HCEC 1CT (cell line): ENCODE measurements at regions not wholly inside any gene's neighbourhood (a gene's known extent, or its start where the extent isn't known, plus 50 kb on each side); places are given as distances from the start of the nearest gene placed in this dataset.

Experiments used
- DNase-seq: peaks from one replicate; pipeline ENCODE4 v3.0.0-alpha.2; 2017

DNA sequence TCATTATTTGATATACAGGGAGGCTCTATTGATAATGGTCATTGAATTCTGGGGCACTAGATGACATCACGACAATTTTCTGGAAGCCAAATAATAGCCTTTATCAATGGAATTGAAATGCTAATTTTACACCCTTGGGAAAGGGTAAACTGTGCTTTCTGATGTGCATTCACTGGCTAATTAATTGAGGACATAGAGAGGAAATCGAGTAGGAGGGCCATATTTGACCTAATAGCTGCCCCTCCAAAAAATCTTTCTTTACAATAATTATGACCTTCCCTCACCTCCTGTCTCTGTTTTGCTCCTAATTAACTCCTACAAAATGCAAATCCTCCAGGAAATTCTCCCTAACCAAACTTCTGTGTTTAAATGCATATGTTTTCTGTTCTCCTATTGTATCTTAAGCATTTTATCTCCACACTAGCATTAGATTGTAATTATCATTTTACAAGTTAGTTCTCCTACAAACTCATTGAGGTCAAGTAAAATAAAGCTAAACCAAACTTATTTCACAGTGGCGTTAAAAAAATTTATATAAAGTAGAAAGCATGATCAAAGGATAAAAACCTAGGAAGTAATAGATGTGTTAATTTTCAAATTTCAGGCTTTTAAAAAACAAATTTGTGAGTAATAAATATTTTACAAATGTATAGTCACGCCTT is 1414.0 kb upstream of the AGA start:
- DNase-seq = no peak

DNA sequence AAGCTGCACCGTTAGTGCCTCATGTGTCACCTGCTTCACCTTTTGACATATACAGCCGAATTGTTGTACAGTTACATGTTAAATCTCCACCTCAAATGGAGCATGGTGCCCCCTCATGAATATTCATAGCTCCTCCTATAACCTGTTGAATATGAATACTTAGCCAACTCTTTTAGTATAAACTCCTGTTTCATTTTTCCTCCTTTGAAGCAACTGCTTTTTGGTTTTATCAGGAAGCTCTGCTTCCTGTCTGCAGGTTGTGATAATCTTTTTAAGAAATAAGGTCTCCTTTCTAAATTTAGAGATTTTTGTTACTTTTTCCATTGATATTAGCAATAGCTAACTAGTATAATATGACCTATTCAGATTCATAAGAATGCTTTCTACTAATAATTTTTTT is 1429.2 kb upstream of the AGA start:
- DNase-seq = no peak

DNA sequence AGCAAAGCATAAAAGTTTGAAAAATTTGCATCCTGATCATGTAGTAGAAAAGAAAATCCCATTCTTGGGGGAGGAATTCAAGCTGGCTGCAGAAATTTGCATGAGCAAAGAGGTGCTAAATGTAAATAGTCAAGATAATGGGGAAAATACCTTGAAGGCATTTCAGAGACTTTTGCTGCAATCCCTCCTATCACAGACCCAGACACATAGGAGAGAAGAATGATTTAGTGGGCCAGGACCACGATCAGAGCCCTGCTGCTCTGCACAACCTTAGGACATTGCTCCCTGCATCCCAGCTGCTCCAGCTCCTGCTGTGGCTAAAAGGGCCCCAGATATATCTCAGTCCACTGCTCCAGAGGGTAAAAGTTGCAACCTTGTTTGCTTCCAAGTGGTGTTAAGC is 1439.7 kb upstream of the AGA start:
- DNase-seq = no peak

DNA sequence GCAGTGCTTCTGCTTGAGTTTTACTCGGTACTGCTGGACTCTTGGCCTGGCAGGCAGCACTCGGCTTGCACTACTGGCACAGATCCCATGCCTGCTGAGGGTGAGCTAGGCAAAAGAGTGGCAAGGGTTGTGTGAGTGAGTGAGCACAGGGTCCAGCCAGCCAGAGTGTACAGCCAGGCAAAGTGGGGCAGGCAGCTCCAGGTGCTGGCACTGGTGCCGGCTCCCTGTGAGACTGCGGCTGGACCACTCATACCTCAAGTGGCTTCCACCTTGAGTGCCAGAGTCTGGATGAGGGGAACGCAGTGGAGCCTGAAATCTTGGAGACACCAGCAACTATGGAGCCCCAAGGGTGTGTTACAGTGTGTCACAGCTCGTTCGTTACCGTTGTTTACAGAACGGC is 1451.9 kb upstream of the AGA start:
- DNase-seq = no peak

DNA sequence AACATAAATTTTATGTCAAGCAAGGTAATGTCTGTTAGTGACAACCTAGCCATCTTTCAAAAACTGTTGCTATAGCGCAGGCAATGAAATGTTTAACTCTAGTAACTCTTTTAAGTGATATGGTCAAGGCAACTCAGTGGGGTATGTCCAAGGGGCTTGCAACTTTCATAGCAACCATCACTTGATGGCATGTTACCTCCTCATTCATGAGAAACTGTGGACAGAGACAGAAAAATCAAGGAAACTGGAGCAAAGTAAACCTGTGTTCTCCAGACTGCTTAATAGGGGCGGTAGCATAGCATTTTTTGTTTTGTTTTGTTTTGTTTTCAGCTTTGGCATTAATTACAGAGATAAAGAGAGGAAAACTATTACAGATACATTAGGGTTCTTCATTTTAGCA is 1456.8 kb upstream of the AGA start:
- DNase-seq = no peak

DNA sequence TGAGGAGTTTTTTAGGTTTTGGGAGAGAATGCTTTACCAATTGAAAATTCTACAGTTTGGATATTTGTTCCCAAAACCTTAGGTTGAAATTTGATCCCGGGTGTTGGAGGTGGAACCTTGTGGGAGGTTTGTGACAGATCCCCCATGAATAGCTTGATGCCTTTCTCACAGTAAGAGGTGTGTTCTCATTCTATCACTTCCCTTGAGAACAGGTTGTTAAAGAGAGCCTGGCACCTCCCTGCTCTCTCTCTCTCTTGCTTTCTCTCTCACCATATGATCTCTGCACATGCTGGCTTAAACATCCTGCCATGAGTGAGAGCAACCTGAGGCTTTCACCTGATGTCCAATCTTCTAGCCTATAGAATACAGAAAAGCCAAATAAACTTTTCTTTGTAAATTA is 1475.5 kb upstream of the AGA start:
- no peak for DNase-seq

DNA sequence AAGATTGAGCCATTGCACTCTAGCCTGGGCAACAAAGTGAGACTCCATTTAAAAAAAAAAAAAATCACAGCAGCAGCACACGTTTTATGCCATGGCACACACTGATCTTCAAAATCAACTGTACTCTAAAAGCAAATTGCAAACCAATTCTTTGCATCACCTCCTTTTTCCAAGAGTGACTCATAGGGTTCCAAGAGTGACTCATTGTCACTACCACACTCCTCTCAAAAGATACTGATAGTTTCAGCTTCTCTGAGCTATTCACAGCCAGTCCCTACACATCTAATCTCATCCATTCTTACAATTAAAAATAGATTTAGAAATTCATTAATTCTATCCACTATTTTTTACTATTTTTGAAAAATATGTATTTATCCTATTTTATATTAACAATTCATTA is 1494.9 kb upstream of the AGA start:
- no peak for DNase-seq

DNA sequence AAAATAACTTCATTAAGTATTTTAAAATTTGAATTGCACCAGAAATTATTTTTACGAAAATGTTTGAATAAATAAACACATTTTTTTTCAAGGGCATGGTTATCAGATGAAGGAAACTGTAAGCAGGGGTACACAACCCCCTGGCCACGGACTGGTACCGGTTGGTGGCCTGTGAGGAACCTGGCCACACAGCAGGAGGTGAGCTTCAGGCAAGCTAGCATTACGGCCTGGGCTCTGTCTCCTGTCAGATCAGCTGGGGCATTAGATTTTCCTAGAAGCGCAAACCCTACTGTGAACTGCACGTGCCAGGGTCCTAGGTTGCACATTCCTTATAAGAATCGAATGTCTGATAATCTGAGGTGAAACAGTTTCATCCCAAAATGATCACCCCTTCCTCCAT is 1499.7 kb upstream of the AGA start:
- DNase-seq = no peak

DNA sequence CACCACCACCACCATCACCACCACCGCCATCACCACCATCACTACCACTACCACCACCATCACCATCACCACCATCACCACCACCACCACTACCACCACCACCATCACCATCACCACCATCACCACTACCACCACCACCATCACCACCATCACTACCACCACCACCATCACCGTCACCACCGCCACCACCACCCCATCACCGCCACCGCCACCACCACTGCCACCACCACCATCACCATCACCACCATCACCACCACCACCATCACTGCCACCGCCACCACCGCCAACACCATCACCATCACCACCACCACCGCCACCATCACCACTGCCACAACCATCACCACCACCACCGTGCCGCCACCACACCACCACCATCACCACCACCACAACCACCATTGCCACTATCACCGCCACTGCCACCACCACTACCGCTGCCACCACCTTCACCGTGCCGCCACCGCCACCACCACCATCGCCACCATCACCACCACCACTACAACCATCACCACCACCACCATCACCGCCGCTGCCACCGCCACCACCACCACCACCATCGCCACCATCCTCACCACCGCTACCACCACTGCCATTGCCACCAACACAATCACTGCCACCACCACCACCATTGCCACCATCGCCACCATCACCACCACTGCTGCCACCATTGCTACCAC is 1511.3 kb upstream of the AGA start:
- no peak for DNase-seq

DNA sequence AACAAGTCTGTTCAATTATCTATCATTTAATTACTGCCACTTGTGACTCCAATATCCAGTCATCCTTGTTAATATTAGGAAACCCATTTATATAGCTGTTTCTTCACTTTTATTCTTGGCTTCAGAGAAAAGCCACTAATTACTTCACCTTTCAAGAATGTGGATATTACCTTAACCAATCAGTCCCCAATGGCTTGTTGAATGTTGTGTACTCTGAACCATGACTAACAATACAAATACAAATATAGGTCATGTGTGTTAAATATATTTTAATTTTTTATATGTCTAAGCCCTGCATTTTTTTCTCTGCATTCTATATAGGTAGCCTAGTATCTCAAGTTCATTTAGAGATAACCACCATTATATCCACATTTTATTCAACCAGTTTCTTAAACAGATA is 1513.4 kb upstream of the AGA start:
- no peak for DNase-seq

DNA sequence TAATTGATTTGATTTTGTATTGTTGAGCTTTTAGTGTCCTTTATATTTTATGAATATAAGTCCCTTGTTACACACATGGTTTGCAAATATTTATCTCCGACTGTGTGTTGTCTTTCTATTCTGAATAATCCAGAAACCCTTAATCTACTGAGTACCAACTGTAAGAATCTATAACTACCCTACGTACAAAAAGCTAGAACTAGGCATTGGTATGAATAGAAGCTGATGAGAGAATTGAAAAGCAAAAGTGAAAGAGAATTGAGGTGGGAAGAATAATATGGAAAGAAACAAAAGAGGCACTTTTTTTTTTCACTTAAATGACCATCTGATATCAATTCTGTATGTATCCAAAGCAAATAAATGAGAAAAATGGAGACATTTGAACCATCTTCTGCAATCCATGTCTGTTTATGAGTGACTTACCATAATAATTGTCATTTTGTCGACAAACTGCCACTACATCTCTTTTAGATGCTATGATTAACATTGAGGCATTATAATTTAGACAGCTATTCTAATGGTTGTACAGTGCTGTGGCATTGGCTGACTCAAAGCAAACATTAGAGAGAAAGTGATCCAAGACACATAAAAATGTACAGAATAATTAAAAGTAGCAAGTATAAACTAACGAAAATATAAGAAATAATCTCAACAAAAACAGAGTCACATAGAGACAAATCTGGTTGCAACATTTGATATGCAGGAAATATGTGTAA is 1516.6 kb upstream of the AGA start:
- no peak for DNase-seq

DNA sequence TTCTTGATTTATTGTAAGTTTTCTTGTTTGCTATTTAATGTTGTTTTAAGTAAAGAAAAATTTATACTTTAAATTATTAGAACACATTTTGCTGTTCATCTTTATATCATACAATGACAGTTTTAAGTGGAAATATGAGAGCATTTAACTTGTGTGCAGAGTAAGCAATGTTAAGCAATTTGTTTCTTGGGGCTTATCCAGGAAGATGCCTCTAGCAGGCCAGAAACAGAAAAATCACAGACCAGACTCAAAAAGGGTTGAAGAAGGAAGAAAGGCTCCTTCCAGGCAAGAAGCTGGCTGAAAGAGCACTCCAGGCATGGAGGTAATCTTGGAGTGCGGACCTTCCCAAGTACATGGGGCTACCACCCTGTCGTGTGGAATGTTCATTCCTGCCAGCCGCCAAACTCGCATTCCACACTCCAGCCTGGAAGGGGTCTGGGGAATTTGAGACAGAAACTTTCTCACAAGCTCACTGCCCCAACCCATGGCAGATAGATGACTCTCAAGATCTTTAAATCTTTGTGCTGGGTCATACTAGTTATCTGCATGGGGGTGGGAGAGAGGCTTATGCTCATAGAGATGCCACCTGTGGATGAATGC is 1521.3 kb upstream of the AGA start:
- DNase-seq = no peak

DNA sequence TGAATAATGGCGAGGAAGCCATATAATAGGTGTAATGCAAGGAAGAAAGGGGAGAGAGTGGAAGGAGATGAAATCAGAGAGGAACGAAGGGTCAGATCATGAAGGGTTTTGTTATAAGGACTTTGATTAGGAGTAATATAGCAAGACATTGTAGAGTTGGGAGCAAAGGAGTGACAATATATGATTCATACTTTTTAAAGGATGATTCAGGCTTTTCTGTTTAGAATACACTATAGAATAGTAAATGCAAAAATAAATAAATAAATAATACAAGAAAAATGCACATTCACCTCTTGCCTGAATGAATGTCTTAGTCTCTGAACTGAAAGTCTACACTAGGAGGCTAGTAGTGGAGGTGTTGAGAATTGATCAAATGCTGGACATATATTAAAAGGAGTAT is 1524.4 kb upstream of the AGA start:
- DNase-seq = no peak

DNA sequence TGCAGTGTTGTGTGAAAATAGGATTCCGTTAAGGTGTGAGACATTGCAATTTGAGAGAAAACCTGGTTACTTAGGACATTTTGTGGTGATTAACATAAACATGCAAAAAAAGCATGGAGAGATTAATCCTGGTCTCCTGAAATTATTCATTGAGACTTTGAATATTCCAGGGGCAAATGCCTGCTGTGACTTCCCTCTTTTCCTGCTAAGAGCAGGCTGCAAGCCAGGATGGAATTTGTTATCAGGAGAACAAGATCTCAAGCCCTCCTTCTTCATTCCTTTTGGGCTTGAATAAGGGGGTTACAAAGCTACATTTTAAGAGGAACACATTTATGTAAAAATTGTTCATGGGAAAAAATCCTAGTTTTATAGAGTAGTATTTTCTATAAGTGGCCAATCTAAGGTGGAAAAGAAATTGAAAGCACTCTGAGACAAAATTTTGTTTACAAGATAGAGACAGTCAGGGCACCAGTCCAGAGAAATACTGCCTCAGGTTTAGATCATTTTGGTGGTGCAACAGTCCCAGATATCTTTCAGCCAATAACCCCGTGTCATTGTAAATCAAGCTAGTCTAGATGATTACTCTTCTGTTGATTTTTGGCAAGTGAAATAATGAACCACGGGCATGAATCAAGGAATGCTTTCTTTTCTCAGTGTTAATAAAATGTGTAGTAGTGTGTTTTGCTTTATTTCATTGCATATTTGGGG is 1528.3 kb upstream of the AGA start:
- no peak for DNase-seq

DNA sequence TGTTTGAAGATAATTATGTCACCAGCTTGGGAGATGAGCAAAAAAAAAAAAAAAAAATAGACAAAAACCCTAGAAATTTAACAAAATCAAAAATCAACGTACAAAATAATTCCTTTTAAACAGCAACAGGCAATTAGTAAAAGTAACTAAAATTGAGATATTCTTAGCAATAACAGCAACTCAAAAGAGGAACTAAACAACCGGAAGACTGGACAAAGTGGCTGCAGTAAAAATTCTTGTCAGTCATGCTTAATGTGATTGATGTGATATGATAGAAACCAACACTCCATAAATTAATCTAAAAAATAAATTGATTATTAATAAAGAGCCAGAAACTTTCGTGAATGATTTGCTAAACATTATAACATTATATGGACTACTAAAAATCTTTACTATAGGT is 1534.6 kb upstream of the AGA start:
- DNase-seq = no peak

DNA sequence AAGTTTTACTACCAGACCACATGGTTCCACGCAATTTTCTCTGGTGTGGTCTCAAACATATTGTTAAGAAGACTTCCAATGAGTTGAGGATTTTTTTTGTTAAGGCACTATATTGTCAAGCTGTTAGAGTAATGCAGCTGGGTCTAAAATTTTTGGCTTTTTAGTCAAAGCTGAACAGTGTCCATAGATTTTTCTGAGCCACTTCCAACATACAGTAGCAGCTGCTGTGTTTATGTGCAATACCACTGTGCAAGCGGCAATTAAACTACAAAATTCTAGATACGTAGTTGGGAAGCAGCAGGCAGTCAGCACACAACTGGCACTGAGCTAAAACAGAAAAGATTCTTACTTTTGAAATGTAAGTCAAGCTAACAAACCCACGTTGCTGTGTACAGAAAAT is 1551.1 kb upstream of the AGA start:
- DNase-seq = no peak

DNA sequence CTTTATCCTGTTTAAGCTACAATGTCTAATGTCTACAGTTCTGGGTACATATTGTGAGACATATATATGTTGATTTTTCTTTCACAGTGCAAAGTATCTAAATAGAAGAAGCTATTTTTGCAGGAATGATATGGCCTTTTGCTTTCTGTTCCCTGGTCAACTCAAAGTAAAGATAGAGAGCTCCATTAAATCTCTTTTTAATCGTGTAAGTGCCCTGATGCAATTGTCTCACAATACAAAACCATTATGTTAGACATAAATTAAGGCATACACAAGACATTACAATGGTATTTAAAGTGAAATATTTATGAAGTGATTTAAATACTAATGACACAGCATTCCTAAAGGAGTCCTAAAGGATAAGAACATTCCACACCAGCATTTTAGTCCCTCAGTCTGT is 1559.7 kb upstream of the AGA start:
- no peak for DNase-seq

DNA sequence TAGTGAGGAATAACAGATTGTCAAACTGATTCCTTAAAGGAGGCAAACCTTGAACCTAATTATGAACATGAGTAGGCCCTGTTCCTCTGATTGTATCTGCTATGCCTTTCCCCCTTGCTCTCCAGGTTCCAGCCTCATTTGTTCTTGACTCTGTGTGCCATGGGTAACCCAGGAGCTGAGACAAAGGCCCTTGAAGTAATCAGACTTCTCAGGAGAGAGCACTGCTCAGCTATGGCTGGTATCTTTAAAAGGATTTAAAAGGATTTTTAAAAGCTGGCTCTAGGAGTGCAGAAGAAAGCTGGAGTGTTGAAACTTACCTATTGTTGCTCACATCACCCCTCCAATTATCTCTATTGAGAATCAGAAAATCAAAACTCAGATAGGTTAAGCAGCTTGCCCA is 1565.5 kb upstream of the AGA start:
- no peak for DNase-seq

DNA sequence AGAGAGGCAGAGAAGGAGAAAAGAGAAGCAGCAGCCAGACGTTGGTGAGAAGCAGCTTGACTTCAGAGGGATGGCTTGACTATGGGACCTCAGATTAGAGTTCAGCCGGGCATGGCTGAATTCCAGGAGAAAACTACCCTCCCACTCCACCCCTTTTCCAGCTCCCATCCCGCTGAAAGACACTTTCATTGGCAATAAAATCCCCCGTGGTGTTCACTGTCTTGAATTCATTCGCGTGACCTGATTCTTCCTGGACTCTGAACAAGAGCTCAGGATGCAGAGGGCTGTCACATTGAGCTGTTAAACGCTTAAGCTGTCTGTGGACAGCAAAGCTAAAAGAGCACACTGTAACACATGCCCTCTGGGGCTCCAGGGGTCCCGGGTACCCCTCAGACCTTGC is 1575.3 kb upstream of the AGA start:
- no peak for DNase-seq

DNA sequence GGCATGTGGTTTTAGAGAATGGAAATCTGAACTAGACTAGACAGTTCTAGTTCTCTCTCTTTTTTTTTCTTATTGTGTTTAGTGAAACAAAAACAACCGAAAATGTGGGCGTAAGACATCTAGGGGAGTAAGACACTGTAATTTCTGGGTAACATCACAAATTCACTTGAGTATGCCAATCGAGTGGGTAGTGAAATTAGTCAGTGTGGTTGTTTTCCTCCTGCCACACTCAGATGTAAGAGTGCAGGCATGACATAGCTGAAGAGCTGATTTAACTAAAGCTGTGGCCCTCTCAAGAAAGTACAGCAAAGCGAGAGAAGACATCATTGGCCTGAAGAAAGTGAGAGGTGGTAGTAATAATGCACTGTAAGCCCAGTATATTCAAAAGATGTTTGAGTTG is 1585.3 kb upstream of the AGA start:
- no peak for DNase-seq

DNA sequence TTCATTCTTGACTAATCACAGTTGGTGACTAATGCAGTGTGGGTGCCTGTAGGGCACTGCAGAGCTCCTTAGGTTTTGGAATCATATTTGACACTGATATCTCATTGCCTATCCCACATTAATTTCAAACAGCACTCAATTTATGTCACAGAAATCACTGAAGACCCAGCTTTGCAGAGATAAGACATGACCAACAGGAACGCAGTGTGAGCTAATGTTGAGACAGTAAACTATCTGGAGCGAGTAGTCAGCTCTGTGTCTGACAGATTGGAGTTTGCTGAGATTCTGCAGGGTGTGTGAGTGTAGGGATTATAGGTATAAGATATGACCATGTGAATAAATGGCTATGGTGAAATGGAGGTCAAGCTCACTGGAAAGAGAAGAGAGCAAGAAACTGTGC is 1586.1 kb upstream of the AGA start:
- no peak for DNase-seq

DNA sequence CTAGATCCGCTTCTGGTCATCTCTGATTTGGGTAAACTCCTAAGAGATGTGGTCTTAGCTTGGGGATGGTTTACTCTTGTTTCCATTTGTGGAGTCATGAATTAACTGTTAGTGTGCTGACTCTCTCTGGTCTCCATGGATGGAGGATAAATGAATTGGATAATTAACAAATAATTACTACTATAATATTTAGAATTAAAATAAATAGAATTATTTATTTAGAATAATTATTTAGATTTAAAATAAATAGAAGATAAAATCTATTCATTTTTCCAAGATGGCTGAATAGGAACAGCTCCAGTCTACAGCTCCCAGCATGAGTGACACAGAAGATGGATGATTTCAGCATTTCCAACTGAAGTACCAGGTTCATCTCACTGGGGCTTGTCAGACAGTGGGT is 1587.4 kb upstream of the AGA start:
- DNase-seq = no peak

DNA sequence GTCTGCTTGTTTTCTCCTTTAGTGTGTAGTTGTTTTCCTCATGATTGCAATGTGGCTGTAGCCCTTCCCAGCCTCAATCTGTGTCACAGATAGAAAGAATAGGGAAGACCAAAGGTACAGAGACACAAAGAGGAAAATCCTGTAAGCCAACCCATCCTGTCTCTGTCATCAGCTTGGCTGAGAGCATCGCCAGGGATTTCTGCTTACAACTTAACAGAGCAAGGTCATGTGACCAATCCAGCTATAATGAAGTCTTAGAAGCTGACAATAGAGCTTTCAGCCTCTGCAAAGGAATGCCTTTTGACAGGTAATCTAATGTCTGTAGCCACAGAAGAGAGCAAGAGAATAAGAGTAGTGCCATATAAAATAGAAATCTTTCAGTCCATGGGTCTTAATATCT is 1598.0 kb upstream of the AGA start:
- DNase-seq = no peak
